Lower leg skin (tissue), 3 donors: ENCODE measurements at regions not wholly inside any gene's neighbourhood (a gene's known extent, or its start where the extent isn't known, plus 50 kb on each side); places are given as distances from the start of the nearest gene placed in this dataset.

ENCODE experiments used
- POLR2A ChIP-seq, 2 donors: fragments of 450-650 bp; IDR thresholded peaks; one replicate each; pipeline ENCODE4 v1.6.1; 2016 to 2017; ENCODE audit warnings: antibody characterized with exemption in 2 of 2, mild to moderate bottlenecking in 1 of 2, moderate library complexity in 1 of 2
- TF ChIP-seq, protein P1 (sequence below), 3 donors: fragments of 450-650 bp; IDR thresholded peaks; one replicate each; pipeline ENCODE4 v1.5.1; 2016; ENCODE audit warnings: antibody characterized with exemption in 3 of 3, mild to moderate bottlenecking in 3 of 3, moderate library complexity in 2 of 3

DNA sequence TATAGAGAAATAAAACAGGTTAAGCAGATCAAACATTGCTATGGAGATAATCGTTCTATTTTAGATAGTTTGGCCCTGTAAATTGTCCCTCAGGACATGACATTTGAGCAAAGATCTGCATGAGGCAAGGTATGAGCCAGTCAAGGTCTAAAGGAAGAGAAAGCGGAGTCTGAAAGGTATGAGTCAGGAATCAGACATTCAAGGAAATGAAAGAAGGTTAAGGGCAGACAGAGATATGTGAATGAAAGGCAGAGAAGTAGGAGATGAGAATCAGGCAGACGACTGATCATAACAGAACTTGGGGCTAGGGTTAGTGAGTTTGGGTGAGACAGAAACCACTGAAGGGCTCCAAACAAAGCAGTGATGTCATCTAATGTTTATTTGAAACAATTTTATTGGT, 775.8 kb downstream of the MAFB start:
- TF ChIP-seq, protein P1, sequence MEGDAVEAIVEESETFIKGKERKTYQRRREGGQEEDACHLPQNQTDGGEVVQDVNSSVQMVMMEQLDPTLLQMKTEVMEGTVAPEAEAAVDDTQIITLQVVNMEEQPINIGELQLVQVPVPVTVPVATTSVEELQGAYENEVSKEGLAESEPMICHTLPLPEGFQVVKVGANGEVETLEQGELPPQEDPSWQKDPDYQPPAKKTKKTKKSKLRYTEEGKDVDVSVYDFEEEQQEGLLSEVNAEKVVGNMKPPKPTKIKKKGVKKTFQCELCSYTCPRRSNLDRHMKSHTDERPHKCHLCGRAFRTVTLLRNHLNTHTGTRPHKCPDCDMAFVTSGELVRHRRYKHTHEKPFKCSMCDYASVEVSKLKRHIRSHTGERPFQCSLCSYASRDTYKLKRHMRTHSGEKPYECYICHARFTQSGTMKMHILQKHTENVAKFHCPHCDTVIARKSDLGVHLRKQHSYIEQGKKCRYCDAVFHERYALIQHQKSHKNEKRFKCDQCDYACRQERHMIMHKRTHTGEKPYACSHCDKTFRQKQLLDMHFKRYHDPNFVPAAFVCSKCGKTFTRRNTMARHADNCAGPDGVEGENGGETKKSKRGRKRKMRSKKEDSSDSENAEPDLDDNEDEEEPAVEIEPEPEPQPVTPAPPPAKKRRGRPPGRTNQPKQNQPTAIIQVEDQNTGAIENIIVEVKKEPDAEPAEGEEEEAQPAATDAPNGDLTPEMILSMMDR (IDR thresholded peaks at IDR 0.05), result no peak
- TF ChIP-seq POLR2A (IDR thresholded peaks at IDR 0.05), result no peak
